GM12878 (cell line): ENCODE measurements at regions not wholly inside any gene's neighbourhood (a gene's known extent, or its start where the extent isn't known, plus 50 kb on each side); places are given as distances from the start of the nearest gene placed in this dataset.

Source experiments
- CHD4 ChIP-seq: fragments of 200-600 bp; sonication (generic); IDR thresholded peaks from 2 replicates; pipeline ENCODE4 v1.6.1; 2016; ENCODE audit warnings: mild to moderate bottlenecking
- CUX1 ChIP-seq: IDR thresholded peaks from 2 replicates; pipeline ENCODE4 v1.6.1; 2012; ENCODE audit warnings: improper control_type of control experiment, low read depth, low read length; ENCODE audit not compliant: insufficient replicate concordance
- EZH2 ChIP-seq: IDR thresholded peaks from 2 replicates; pipeline ENCODE4 v1.6.1; 2012; ENCODE audit warnings: low read depth, mild to moderate bottlenecking, control low read depth, inconsistent platforms, low read length, borderline replicate concordance; ENCODE audit not compliant: control insufficient read depth
- FOXM1 ChIP-seq: IDR thresholded peaks from 2 replicates; pipeline ENCODE4 v1.6.1; 2012; ENCODE audit warnings: low read depth, mild to moderate bottlenecking, inconsistent platforms, low read length, moderate library complexity
- IRF5 ChIP-seq: fragments of 450-650 bp; IDR thresholded peaks from 2 replicates; pipeline ENCODE4 v1.6.1; 2017; ENCODE audit warnings: borderline replicate concordance
- MEF2A ChIP-seq: IDR thresholded peaks from 2 replicates; pipeline ENCODE4 v1.6.1; 2011; ENCODE audit warnings: low read depth, mild to moderate bottlenecking, low read length, moderate library complexity; ENCODE audit not compliant: insufficient read depth
- MTA3 ChIP-seq: IDR thresholded peaks from 2 replicates; pipeline ENCODE4 v1.6.1; 2012; ENCODE audit warnings: low read length, inconsistent platforms, borderline replicate concordance
- SMARCA5 ChIP-seq: fragments of 450-650 bp; IDR thresholded peaks from 2 replicates; pipeline ENCODE4 v1.6.1; 2017; ENCODE audit warnings: mild to moderate bottlenecking
- SP1 ChIP-seq: IDR thresholded peaks from one replicate; pipeline ENCODE4 v1.6.1; 2011; ENCODE audit warnings: low read depth, low read length
- SPI1 ChIP-seq: IDR thresholded peaks from 2 replicates; pipeline ENCODE4 v1.6.1; 2011; ENCODE audit warnings: low read depth, mild to moderate bottlenecking, low read length, moderate library complexity, borderline replicate concordance; ENCODE audit not compliant: insufficient read depth
- ZBTB4 ChIP-seq: fragments of 450-650 bp; formaldehyde crosslinking; IDR thresholded peaks from 2 replicates; pipeline ENCODE4 v1.4.0; 2022; ENCODE audit warnings: mild to moderate bottlenecking, moderate library complexity
- ZBTB40 ChIP-seq: fragments of 450-650 bp; IDR thresholded peaks from 2 replicates; pipeline ENCODE4 v1.6.1; 2016; ENCODE audit warnings: mild to moderate bottlenecking, moderate library complexity, borderline replicate concordance
- ZNF274 ChIP-seq: IDR thresholded peaks from one replicate; pipeline ENCODE4 v1.8.0; 2011; ENCODE audit not compliant: insufficient read length, insufficient read depth

- TF ChIP-seq EZH2 (no peak), SMARCA5 (no peak), ZNF274 (no peak), IRF5 (no peak), MTA3 (no peak), MEF2A (no peak), FOXM1 (no peak), CHD4 (no peak), SP1 (no peak), CUX1 (no peak), ZBTB4 (CRISPR knock-in tag) (no peak), SPI1 (no peak), ZBTB40 (no peak)
These were observed 414.1 kb upstream of the PROX1 start (continued) for GRCh38 chr1:213573648-213574009.
